Putamen (tissue), 1 donor: ENCODE measurements at regions not wholly inside any gene's neighbourhood (a gene's known extent, or its start where the extent isn't known, plus 50 kb on each side); places are given as distances from the start of the nearest gene placed in this dataset.
"Not testable (repeated sequence)": the region's sequence is repeated elsewhere in the genome, so short reads cannot be mapped to it uniquely, and the experiment has no call there.

Experiments
- DNase-seq: peaks from one replicate; pipeline ENCODE4 v3.0.0-alpha.2; 2016; ENCODE audit warnings: low spot score

GRCh38 chr9:138174954-138175353 lies 297.4 kb downstream of the CACNA1B start:
- not testable (repeated sequence) for DNase-seq

DNA sequence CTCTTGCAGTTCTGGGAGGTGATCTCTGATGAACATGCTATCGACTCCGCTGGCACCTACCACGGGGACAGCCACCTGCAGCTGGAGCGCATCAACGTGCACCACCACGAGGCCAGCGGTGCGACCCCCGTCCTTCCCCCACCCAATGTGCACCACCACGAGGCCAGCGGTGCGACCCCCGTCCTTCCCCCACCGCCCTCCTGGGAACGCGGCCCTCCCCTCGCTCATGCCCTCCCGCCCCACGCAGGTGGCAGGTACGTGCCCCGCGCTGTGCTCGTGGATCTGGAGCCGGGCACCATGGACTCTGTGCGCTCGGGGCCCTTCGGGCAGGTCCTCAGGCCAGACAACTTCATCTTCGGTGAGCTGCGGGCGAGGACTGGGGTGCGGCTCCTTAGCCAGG lies 297.8 kb downstream of the CACNA1B start:
- DNase-seq: not testable (repeated sequence)

- DNase-seq: peak; percentile 49
These were observed 299.5 kb downstream of the CACNA1B start for GRCh38 chr9:138177091-138177490.

DNA sequence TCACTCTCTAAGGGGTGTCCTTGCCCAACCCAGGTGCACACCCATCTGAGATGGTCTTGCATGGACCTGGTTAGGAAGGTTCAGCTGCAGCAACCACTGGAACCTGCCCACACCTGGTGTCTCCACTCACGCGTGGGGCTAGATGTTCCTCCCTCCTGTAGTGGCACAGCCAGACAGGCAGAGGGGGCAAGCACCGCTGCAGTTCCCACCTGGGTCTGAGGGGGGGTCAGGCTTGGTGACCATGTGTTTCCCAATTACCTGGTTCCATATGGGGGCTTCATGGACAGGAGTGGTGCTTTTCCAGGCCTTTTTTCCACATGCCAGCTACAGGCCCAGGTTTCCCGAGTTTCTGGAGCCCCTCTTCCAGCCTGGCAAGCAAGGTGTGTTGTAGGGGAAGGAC lies 301.4 kb downstream of the CACNA1B start:
- DNase-seq: not testable (repeated sequence)

- not testable (repeated sequence) for DNase-seq
These were observed 302.1 kb downstream of the CACNA1B start for GRCh38 chr9:138179671-138180070.

GRCh38 chr9:138181963-138182362 lies 304.4 kb downstream of the CACNA1B start:
- DNase-seq: not testable (repeated sequence)

DNA sequence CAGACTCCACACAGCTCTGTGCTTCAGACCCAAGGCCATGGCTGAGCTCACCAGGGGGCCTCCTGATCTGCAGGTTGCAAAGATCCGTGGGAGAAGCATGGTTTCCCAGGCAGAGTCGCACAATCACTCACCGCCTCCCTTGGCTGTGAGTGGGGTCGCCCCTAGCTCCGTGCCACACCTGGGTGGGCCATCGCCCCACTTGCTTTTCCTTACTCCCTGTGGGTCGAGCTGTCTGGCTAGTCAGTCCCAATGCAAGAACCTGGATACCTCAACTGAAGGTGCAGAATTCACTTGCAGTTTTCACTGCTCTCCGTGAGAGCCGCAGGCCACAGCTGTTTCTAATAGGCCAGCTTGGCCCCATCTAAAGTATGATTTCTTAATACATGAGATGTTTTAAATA lies 319.6 kb downstream of the CACNA1B start:
- DNase-seq: not testable (repeated sequence)

DNA sequence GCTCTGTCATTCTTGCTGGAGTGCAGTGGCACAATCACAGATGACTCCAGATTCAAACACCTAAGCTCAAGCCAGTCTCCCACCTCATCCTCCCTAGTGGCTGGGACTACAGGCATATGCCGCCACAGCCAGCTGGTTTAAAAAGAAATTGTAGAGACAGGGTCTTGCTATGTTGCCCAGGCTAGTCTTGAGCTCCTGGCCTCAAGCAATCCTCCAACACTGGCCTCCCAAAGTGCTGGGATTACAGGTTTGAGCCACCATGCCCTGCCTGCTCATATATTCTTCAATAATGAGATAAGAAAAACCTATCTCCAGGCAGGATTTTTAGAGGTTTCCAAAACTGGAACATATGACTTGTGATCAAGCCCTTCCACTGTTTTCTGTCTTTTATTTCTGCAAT lies 321.4 kb downstream of the CACNA1B start:
- DNase-seq: not testable (repeated sequence)

DNA sequence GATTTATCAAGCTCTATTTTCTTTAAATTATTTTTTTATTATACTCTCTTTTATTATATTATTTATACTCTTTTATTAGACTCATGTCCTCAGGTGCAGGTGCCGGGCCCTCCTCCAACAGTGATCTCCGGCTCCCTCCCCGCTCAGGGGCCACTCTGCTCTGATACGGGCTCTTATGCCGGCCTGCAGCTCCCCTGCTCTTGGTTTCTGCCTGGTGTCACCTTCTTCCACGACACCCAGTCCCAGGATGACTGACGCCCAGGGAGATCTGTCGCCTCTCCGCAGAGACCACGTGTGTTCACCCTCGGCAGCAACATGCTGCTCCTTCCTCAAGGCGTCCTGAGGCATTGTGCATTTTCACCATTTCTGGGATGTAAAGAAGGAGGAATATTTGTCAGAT lies 322.3 kb downstream of the CACNA1B start:
- DNase-seq: not testable (repeated sequence)

GRCh38 chr9:138200481-138201142 lies 323.0 kb downstream of the CACNA1B start:
- DNase-seq: not testable (repeated sequence)

DNA sequence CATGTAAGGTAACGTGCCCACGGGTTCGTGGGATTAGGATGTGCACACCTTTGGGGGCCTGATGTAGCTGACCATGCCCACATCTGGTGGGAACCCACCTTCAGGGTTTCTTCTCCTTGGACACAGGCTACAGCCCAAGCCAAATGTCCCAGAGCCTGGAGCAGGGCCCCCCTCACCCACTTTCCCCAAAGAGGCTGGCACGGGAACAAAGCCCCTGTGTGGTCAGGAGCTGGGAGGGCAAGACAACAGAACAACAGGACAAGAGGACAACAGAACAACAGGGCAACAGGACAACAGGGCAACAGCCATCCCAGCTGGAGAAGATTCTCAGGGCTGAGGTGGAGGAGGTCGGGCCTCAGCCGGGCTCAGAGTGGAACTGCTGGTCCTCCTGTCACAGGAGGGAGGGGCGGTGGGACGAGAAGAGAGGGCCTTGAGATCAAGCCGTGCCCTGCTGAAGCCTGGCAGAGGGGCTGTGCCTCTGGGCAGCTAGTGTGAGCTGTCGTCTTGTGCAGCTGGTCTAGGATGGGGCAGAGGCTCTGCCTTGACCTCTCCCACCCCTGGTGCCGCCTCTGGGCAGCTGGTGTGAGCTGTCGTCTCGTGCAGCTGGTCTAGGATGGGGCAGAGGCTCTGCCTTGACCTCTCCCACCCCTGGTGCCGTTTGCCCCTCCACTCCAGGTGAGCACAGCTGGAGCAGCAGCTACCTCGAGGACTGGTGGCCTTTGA lies 323.7 kb downstream of the CACNA1B start:
- not testable (repeated sequence) for DNase-seq

DNA sequence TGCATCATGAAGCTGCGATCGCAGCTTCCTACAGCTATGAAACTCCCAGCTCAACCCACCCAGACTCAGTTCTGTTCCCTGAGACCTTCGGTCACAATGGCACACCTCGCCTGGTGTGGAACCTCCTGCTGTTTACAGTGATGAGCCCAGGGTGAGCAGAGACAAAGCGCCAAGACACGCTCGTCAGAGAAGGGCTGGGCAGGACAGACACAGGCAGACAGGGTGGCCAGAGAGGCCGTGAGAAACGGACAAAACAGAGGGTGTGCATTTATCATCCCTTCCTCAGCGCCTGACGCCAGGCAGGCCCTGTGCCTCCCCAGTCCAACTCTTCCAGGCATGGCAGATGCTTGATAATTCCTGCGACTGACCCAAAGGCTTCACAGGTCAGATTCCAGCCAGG lies 324.5 kb downstream of the CACNA1B start:
- not testable (repeated sequence) for DNase-seq

DNA sequence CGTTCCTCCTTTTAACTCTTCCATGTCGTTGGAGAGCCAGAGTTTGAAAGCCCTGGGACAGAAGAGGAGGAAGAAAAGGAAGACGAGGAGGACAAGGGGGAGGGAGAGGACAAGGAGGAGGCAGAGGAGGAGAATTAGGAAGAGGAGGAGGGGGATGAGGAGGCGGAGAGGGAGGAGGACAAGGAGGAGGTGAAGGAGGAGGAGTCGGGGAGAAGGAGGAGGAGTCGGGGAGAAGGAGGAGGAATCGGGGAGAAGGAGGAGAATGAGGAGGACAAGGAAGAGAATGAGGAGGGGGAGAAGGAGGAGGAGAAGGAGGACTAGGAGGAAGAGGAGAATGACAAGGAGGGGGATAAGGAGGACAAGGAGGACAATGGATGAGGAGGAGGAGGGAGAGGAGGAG lies 325.7 kb downstream of the CACNA1B start:
- DNase-seq: not testable (repeated sequence)

DNA sequence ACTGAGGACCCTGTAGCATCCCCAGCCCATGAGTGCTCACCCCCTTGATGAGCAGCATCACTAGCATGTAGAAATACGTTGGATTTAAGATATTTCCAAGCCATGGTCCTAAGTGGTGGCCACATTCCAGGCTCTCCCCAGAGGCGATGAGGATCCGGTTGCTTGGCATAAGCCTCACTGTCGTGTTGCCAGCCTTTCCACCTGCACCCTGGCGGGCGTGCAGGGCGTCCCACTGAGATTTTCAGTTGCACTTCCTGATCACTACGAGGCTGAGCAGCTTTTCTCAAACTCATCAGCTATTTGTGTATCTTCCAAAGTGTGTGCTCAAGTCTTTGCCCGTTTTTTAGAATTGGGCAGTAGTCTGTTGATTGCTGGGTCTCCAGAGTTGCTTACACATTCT lies 326.3 kb downstream of the CACNA1B start:
- not testable (repeated sequence) for DNase-seq

DNA sequence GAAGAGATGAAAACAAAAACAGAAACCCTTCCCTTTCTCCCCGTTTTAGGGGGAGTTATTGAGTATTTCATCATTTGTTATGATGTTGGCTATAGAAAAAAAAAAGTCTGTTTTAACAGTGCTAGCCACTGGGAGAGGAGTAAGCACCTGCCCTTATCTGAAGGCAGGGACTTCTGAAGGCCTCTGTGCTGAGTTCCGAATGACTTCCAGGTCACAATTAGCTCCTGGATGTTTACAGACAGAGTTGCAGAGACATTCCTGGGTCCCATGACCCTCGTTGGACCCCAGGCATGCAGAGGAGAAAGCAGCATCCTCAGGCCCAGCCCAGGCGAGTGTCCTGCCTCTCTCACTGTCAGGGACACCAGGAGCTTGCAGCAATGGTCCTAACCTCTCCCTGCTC lies 328.5 kb downstream of the CACNA1B start:
- not testable (repeated sequence) for DNase-seq

DNA sequence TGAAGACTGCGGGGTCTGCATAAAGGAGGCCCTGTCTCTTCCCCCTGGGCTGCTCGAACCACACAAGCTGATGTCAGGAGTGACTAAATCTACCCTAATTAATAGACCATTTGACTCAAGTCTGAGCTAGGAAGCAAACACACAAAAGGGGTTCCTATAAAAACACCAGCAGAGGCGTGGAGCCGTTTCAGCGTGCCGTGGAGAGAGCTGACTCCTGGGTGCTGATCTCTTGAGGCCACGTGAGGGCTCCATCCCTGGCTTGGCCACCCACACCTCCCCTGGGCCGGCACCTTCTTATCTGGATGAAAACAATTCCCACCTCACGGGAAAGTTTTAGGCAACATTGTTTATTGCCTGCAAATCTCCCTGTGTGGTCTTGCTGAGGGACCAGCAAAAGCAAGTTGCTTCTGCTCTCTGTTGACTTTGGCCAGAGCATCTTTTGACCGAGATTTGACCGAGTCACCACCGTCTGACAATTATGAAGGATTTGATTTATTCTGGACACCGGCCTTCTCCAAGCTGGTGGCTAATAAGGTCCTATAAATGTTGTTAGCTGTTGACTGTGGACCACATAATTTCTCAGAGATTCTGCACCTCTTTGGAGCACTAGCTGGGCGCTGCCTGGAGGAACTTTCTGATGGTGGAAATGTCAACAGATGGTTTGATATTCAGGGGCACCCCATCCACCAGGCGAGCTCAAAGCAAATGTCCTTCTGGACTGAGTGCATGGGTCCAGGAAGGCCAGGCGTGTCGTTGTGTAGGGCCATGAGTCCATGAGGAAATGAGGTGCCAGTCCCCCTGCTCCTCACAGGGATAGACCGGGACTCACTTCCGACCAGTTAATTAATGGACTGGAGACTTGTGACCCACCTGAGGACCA lies 330.0 kb downstream of the CACNA1B start:
- not testable (repeated sequence) for DNase-seq

DNA sequence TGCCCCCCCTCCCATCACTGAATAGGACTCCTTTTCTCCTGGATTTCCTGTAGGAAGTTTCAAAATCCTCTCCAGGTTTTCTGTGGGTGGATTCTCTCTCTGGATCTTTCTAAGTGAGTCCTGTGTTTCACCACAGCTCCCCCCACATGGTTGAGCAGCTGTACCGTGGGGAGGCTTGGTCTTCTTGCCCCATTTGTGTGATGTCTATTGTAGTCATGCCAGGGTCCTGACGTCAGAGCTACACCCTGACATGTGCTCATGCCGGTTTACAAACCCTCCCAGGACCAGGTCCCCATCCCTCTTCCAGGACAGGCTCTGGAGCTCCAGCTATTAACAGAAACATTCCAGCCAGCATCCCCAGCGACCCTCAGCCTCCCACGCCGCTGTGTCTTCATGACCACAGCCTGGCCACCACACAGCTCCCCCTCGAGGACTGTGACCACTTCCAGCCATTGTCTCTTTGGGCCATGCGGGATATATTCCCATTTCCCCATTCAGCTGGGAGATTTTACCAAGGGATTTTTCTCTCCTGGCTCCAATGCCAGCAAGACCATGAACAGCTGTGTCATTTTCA lies 331.6 kb downstream of the CACNA1B start:
- DNase-seq: not testable (repeated sequence)

GRCh38 chr9:138210388-138210986 lies 332.9 kb downstream of the CACNA1B start:
- not testable (repeated sequence) for DNase-seq

- not testable (repeated sequence) for DNase-seq
These were observed 333.5 kb downstream of the CACNA1B start for GRCh38 chr9:138211070-138211469.

DNA sequence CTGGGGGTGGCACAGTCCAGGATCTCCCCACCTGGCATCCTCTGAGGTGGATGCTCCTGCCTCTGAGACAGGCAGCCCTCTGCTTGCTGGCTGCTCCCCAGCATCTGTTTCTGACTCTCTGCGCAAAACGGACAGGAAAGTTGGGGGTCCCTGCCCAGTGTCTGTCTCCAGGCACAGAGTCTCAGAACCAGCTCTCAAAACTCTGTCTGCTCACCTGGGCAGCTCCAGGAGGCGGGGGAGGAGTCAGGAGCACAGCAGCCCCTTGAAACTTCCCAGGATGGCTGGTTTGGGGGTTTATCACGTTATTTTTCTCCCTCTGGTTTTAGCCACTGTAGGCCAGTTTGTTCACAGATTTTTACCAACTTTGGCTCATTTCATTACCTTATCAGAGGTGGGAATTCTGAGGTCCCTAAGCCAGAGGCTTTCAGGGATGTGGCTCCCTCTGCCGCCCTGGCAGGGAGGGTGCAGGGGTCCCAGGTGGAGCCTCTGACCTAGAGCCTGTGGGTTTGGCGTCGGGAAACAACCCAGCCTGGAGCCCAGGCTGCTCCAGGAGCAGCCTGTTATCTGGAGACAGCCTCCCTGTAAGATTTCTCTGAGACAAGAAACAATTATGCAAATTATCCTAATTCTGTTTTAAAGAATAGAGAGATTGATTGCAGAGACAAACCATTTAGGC lies 334.1 kb downstream of the CACNA1B start:
- not testable (repeated sequence) for DNase-seq

DNA sequence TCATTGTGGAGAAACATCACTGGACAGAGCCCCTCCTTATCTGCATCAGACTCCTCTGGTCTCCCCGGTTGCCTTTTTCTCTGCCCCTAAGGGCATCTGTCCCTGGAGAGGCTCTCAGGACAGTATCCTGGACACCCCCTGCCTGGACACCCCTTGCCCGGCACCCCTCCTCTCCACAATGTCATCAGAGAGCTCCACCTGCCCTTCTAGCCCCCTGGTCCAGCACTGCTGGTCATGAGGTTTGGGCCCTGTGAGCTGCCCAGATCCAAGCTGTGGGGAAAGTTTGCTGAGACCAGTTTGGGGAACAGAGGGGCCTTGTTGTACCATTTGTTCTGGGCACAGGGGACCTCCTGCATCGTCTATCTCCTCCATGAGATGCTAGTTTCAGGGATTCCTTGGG lies 335.2 kb downstream of the CACNA1B start:
- DNase-seq: not testable (repeated sequence)
